Stimulated activated CD8-positive, alpha-beta memory T cell treated with anti-CD3 and anti-CD28 coated beads, Interleukin-7, amount 100 ng/mL, for 4 hours (primary cell): ENCODE measurements at regions not wholly inside any gene's neighbourhood (a gene's known extent, or its start where the extent isn't known, plus 50 kb on each side); places are given as distances from the start of the nearest gene placed in this dataset.

Experiments
- DNase-seq, 2 donors: peaks; one replicate each; pipeline ENCODE4 v3.0.0-alpha.2; 2020; ENCODE audit warnings: low read depth in 2 of 2

DNA sequence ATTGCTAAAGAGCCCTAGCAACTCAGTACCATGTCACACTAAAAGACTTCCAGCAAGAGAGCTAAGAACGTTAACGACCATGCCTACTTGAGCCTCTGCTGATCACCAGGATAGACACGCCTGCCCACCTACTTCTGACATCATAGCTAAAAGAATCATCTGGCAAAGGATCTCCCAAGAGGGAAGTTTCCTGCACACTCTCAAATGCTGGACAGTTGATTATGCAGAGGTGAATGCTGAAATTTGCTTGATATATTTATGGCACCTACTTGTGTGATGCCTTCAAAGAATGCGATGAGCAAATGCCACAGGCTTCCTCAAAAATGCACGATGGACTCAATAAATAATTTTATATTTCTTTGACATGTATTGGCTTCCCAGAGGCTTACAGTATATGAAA is 113.6 kb downstream of the GALC start:
- no peak for DNase-seq

DNA sequence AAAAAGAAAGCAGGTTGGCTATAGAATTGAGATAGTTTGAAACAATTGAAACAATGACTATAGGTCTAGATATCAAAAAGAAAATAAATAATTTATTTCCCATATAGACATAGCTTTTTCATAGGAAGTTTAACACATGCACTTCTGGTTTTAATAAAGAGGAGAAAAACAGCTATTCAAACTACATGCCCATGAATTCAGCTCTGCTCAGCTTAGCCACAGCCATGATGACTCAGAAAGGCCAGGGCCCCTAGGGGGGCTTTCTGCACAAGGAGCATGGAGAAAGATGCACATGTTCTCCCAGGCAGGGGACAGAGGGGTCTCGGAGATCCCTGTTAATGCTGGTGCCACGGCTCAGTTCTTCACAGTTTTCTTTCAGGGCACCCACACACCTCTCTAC is 114.0 kb downstream of the GALC start:
- no peak for DNase-seq

DNA sequence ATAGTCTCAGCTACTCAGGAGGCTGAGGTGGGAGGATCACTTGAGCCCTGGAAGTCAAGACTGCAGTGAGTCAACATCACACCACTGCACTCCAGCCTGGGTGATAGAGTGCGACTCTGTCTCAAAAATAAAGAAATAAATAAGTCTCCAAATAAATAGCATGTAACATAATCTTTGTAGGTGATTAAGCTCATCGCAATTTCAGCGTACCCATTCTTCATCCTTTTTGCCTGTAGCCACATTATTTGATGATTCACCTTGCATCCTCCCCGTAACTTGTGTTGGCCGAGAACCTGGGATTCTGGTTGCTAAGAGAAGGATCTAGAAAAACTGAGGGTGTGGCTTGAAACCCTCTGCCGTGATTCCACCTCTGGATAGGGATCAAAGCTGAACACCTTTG is 115.1 kb downstream of the GALC start:
- DNase-seq = no peak

DNA sequence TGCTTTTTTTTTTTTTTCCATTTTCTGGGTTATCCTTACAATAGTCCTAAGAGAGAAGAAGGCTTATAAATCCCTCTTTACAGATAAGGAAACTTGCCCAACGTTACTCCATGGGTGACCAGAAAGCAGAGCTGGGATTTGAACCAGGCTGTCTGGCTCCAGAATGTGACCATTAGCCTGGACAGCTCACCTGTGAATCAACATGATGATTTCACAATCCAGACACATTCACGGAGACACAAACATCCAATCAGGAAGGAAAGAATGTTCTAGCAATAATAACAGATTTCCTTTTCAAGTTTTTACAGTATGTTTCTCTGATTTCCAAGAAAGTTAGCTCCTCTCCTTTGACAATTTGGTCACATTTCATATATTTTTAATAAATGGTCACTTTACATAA is 118.3 kb downstream of the GALC start:
- DNase-seq = no peak

DNA sequence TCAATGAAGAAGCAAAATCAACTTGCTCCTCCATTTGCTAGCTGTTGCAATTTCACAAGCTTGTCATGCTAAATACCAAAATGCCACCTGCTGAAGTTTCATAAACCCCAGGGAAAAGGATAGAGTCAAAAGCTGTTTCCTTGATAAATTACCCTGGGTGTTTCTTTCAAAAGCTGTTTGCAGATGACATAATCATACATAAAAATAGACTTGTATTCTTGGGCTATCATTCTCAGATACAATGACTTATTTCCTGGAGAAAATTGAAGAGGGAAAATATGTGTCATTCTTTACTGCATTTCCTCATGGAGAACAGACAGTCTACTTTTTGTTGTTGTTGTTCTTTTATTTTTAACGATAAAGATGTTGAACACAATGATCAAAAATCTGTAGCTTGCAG is 119.2 kb downstream of the GALC start:
- no peak for DNase-seq

- DNase-seq = no peak
Observed at GRCh38 chr14:87869619-87870583, 123.1 kb downstream of the GALC start.

- DNase-seq = no peak
Observed at GRCh38 chr14:87868920-87869319, 124.1 kb downstream of the GALC start.

DNA sequence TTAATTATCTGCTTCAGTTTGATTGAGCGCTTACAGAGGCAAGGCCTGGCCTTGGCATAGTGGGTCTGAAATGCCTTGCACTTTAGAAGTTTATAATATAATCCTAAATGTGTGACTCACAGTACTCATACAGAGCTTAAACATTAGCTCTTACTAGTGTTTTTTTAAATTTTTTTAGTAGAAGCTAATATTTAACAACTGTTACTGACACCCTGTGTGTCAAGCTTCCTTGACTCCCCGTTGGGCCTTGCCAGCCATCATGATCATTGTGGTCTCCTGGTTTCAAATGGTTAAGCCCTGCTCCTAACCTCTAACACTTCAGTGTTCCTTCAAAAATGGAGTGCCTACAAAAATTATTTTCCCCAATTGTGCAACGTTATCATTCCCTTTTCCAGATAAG is 126.9 kb downstream of the GALC start:
- no peak for DNase-seq

DNA sequence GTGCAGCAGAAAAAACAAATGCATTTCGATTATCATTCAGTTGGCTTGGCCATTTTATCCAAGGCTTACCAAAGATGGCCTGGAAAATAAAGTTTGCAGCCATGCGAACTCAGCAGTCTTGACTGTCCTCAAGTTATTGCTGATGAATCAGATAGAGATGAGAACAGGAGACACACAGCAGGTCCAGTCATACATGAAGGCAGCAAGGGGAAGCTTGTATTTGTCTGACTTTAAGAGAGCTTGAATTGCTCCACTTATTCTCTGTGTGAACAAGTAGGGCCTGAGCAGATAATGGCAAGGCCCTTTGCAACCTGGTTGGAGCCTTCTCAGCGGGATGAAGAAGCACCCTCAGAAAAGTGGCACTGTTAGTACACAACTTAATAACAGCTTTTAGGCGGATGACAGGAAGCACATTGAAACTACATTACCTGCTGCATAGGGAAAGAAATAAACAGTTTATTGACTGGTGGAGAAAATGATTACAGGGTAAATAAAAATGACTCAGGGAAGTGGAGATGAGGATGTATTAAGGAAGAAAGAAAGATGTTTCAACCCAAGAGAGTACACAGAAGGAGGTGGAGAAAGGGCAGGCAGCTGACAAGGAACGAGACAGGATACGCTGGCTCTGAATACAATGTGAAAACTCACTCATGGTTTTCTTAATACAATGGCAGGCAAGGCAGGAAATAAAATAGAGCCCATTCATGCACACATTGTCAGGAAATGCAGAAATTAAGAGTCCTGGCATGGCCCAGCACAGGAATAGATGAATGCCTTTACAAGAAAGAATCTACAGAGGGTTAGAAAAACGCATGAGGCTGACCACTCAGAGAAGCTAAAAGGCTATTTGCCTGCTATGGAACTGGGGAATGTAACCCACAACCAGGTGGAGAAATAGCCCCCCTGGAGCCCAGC is 128.4 kb downstream of the GALC start:
- DNase-seq = no peak

DNA sequence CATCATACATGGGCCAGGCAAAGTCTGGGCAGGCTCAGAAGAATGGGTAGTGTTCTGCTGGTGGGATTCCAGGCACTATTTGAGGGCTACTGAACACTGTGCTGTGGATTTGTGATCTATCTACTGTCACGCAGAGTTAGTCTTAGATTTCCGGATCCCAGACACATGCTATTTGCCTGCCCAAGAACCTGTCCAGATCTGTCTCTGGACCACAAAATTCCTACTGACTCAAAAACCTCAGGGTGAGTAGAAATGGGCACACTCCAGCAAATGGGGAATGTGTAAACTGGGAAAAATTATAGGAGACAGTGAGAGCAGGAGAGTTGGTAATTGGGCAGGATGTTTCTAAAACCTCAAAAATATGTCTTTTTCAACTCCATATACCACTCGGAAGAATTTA is 129.9 kb downstream of the GALC start:
- DNase-seq = no peak

DNA sequence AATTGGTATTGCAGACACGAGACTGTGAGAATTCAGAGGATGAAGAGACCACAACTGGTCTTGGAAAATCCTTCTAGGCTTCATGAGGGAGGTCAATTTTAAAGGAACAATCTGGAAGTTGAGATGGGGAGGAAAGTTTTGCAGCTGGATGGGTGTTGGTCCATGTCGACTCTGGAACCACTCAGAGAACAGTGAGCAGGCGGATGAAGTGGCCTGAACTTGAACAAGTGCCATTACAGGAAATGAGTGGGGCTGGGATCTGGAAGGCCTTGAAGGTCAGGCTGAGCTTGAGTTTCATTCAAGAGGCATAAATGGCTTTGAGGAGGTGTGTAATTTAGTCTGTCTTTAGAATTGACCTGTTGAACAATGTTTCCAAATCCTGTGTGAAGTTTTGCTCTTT is 140.9 kb downstream of the GALC start:
- no peak for DNase-seq

GRCh38 chr14:87851190-87851589 is 141.8 kb downstream of the GALC start:
- no peak for DNase-seq

GRCh38 chr14:87847216-87847755 is 145.7 kb downstream of the GALC start:
- DNase-seq = no peak

DNA sequence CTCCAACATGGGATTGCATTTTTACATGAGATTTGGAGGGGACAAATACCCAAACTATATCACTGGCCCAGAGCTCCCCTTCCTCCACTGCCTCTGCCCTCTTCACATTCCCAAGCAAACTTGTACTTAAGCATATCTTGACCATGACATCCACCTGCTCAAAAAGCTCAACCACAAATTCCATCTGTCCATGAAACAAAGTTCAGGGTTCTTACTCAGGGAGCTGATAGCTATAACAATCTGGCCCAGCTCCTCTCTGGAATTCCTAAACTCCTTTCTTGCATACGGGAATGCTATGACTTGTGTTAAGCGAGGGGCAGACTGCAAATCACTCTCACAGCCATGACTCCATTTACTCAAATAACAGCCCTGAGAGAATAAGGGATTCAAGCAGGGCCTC is 152.1 kb downstream of the GALC start:
- DNase-seq = no peak

DNA sequence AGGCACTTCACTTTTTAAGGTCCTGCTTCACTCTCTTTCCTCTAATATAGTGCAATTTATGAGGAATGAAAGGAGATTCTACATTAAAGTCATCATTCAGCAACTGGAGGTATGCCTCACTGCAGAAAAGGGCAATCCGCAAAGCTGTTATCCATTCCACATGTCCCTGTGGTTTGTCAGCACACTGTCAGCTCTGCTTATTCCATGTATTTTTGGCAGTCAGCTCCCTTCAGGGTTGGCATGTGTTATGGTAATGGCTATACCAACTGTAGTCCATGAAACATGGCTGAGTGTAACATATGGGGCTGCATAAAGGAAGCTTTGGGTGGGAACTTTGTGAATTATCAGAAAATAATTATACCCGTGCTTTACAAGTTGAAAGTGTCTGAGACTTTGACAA is 154.1 kb downstream of the GALC start:
- DNase-seq = no peak

- no peak for DNase-seq
Observed at GRCh38 chr14:87837296-87837695, 155.7 kb downstream of the GALC start.

DNA sequence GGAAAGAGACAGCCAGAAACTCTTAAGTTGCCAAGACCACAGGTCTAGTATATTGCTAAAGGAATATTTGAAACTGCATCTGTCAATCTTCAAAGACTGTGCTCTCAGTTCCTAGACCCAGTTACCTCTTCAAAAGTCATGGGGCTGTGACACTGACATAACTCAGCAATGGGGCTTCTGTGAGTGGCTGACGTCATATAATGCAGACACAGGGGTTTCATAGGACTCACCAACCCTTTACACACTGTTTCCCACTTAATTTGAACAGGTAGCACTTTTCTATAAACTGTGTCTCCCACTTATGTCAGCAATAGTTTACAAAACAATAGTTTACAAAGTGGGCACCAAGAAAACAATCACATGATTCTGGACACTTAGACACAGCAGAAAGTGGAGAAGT is 158.4 kb downstream of the GALC start:
- DNase-seq = no peak

- no peak for DNase-seq
Observed at GRCh38 chr14:87833026-87833425, 160.0 kb downstream of the GALC start.

GRCh38 chr14:87830443-87831096 is 162.4 kb downstream of the GALC start:
- DNase-seq = no peak

DNA sequence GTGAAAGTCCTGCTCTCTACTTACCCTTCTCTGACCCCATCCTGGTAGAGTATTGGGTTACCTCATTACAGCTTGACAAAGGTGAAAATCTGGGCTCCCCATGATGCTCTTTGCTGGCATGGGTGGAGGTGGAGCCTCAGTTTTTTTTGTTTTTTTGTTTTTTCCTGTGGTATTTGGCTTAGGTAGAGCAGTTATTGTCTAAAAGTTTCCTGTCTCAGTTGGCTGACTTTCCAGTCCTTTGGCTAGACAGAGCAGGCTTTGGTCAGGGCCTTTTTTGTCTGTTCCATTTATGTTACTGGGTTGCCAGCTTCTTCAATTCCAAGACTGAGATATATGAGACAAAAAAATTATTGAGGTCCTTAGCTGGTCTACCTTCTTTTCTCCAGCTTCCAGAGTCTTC is 163.4 kb downstream of the GALC start:
- DNase-seq = no peak

DNA sequence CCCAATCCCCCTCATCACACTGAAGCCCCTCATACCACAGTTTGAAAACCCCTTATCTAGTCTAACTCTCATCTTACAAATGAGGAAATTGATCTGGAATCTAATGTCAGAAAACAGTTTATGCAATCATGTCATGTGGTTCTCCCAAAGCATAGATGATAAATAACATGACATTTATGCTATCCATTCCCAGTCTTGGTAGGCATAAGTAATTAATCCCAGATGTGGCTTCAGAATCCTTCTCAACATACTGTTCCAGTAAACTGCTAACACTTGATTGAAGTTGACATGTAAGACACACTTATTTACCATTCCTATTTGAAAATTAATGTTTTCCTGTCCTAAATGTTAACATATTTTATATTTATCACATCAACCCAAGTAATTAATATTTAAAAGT is 168.7 kb downstream of the GALC start:
- DNase-seq = no peak

DNA sequence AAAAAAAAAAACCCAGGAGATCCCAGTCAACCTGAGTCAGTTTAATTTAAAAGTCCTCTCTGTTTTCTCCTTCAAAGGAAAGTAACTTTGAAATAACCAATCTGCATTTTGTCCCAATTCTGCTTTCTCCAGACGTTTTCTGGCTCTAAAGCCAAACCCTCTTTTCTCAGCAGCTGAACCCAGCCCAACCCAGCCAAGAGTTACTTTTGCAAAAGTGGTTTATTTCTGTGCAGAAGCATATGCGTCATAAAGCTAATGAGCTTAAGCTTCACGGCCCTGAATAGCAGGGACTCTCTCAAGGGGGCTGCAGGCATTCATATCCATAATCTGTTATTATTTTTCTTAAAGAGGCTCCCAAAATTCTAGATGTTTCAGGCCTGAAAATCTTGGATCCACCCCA is 176.6 kb downstream of the GALC start:
- no peak for DNase-seq
